ENCODE measurements at regions not wholly inside any gene's neighbourhood (a gene's known extent, or its start where the extent isn't known, plus 50 kb on each side); places are given as distances from the start of the nearest gene placed in this dataset.
"Not testable (repeated sequence)": the region's sequence is repeated elsewhere in the genome, so short reads cannot be mapped to it uniquely, and the experiment has no call there.

DNA sequence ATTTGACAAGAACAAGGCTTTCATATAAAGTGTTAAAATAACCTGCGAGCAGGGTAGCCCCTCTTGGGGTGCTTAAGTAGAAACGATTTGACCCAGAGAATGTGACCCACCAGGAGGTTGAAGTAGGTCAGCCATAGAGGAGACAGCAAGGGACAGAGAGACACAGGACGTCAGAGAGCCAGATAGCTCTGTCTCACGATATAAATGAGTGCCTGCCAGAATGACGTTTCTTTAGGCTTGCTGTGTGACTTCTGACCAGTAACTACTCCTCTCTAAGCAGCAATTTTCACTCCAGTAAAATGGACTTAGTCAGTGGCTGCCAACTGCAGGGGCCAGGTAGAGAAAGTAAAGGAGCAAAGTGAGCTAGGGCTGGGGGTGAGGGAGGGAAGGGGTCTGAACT, 473.0 kb upstream of the C16orf82 start:
- DNase-seq (ENCODE audit: low read depth) = no peak
- TF ChIP-seq, protein P1, sequence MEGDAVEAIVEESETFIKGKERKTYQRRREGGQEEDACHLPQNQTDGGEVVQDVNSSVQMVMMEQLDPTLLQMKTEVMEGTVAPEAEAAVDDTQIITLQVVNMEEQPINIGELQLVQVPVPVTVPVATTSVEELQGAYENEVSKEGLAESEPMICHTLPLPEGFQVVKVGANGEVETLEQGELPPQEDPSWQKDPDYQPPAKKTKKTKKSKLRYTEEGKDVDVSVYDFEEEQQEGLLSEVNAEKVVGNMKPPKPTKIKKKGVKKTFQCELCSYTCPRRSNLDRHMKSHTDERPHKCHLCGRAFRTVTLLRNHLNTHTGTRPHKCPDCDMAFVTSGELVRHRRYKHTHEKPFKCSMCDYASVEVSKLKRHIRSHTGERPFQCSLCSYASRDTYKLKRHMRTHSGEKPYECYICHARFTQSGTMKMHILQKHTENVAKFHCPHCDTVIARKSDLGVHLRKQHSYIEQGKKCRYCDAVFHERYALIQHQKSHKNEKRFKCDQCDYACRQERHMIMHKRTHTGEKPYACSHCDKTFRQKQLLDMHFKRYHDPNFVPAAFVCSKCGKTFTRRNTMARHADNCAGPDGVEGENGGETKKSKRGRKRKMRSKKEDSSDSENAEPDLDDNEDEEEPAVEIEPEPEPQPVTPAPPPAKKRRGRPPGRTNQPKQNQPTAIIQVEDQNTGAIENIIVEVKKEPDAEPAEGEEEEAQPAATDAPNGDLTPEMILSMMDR (IDR thresholded peaks at IDR 0.05; ENCODE audit: insufficient read depth, low read depth, low read length, missing control alignments) = no peak

DNA sequence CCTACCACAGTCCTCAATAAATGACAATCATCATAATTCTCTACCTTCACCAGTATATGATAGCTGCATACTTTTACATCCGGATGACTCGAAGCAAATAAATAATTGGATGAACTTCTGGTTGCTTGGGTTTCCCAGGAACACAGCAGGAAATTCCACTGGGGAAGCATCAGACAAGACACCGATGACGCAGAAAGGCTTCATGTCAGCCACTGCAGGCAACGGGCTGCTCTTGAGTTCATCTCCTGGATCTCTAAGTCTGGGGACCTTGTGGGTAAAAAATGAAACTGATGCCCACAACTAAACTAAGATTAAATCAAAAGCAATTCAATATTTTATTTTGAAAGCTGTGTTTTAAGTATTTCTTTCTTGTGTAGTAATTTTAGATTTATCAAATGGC, 472.1 kb upstream of the C16orf82 start:
- no peak for DNase-seq (ENCODE audit: low read depth)
- H3K4me3 ChIP-seq (ENCODE audit: low read depth, low read length) = no peak overlapping the region
- TF ChIP-seq, protein P1 (IDR thresholded peaks at IDR 0.05; ENCODE audit: insufficient read depth, low read depth, low read length, missing control alignments) = no peak

More for the DNA sequence above, 473.0 kb upstream of the C16orf82 start:
- no peak overlapping the region for H3K4me3 ChIP-seq (ENCODE audit: low read depth, low read length)

DNA sequence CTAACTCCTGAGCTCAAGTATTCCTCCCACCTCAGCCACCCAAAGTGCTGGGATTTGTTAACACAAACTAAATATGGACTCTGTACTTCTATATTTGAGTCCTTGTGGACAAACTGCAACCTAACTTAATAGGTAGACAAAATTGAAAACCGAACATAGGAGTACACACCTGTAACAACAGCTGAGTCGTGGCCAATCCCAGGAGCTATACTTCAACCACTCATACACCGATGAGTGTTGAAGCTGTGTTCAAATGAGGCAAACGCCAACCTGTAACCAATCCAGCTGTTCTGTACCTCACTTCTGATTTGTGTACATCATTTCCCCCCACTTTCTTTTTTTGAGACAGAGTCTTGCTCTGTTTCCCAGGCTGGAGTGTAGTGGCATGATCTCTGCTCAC, 471.5 kb upstream of the C16orf82 start:
- no peak for DNase-seq (ENCODE audit: low read depth)
- TF ChIP-seq, protein P1 (IDR thresholded peaks at IDR 0.05; ENCODE audit: insufficient read depth, low read depth, low read length, missing control alignments) = no peak
- H3K4me3 ChIP-seq (ENCODE audit: low read depth, low read length) = no peak overlapping the region

DNA sequence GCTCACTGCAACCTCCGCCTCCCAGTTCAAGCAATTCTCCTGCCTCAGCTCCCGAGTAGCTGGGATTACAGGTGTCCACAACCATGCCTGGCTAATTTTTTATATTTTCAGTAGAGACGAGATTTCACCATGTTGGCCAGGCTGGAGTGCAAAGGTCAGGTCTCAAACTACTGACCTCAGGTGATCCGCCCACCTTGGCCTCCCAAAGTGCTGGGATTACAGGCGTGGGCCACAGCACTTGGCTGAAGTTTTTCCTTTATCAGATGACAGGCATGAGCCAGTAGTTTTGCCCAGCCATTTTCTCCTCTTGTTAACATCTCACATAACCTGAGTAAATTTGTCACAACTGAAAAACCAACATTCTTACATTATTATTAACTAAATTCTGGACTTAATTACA, 470.7 kb upstream of the C16orf82 start:
- DNase-seq (ENCODE audit: low read depth); H3K4me3 ChIP-seq (ENCODE audit: low read depth, low read length): not testable (repeated sequence)

DNA sequence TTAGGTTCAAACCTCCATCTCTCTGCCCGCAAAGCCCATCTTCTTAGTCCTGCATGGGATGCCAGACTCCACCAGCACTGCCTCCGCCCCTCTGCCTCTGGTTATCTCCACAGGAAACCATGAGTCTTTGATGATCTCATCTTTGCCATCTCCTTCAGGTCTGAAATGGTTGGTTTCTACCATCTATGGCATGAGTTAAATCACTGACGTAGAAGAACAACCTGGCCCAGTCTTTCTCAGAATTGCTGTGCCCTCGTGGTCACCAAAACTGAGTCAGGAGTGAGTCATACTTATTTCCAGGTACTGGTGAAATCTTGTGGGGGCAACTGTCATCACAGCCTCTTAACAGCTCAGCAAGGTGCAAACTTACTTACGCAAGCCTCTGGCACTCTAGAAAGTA, 468.7 kb upstream of the C16orf82 start:
- DNase-seq (ENCODE audit: low read depth) = peak; percentile 3
- TF ChIP-seq, protein P1 (IDR thresholded peaks at IDR 0.05; ENCODE audit: insufficient read depth, low read depth, low read length, missing control alignments) = no peak
- no peak overlapping the region for H3K4me3 ChIP-seq (ENCODE audit: low read depth, low read length)

DNA sequence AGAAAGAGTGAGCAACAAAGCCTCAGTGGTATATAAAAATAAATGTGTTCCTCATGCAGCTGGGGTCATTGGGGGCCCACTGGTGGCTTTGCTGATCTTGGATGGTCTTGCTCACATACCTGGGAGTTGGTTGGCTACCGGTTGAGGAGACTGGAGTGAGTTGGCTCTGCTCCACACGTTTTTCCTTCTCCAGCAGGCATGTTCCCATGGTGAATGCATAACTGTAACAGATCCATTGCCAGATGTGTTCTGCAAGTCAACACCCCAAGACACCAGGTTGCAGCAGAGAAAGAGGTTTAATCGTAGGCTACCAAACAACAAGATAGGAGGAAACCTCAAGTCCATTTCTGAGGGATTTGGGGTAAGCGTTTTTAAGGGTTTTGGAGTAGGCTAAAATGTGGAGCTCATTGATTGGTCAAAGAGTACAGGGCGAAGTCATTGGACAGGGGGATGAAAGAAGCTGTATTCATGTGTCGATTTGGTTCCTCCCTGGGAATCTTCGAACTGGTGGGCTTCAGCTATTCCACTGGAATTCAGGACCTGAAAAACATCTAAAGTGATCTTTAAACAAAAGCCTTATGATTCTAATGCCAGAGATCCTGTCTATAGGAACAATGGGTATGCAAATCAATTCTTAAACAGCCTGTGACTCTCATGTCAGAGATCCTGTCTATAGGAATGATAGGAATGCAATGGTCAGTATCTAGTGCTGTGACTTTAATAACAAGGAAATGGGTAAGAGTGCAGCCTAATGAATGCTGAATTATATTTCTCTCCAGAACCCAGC, 467.5 kb upstream of the C16orf82 start:
- TF ChIP-seq, protein P1 (IDR thresholded peaks at IDR 0.05; ENCODE audit: insufficient read depth, low read depth, low read length, missing control alignments) = no peak
- DNase-seq (ENCODE audit: low read depth) = no peak
- H3K4me3 ChIP-seq (ENCODE audit: low read depth, low read length) = no peak overlapping the region

DNA sequence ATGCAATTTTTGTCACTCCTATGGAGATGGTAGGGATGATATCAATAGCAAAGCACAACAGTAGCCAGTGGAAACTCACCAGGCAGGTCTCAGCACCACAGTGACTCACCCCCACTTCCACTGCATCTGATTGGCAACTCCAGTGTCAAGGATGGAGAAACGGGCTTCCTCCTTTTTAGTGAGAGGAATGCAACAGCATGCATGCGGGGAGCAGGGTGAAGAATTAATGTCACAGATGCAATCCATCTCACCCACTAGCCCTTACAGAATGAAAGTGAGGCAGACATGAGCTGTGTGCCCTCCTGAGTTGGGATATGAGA, 467.0 kb upstream of the C16orf82 start:
- H3K4me3 ChIP-seq (ENCODE audit: low read depth, low read length) = no peak overlapping the region
- no peak for DNase-seq (ENCODE audit: low read depth)
- TF ChIP-seq, protein P1 (IDR thresholded peaks at IDR 0.05; ENCODE audit: insufficient read depth, low read depth, low read length, missing control alignments) = no peak
